ENCODE measurements at regions not wholly inside any gene's neighbourhood (a gene's known extent, or its start where the extent isn't known, plus 50 kb on each side); places are given as distances from the start of the nearest gene placed in this dataset.

- H3F3A ChIP-seq (replicated peaks; ENCODE audit: insufficient read depth), result no peaks in the 10 kb centered on the region
- no peak overlapping the region for H3K27ac ChIP-seq (ENCODE audit: low read depth in 2 of 2, low read length in 1 of 2)
- CTCF ChIA-PET, result interaction anchor here (1.0 kb wide), 1 partner anchor 10 kb away, joined by 3 read pairs; no protein-coding TSS in a partner anchor
- no peaks in the 10 kb centered on the region for H3K4me1 ChIP-seq (ENCODE audit: control insufficient read depth in 1 of 2, insufficient read depth in 2 of 2, low read depth in 1 of 2, low read length in 1 of 2)
- H3K9ac ChIP-seq, result no peak overlapping the region
- H3K27me3 ChIP-seq (ENCODE audit: insufficient read depth), result peaks cover 10% of the 10 kb centered on the region; the same call in 1 of the 2 replicates
- no peak overlapping the region for H3K4me2 ChIP-seq
- TF ChIP-seq FOXM1 (IDR thresholded peaks at IDR 0.05; ENCODE audit: low read depth), result no peak
- TF ChIP-seq RAD21 (IDR thresholded peaks at IDR 0.05; ENCODE audit: low read length), result no peak
- no peak for TF ChIP-seq CHD2 (IDR thresholded peaks at IDR 0.05; ENCODE audit: low read length, partially characterized antibody)
- no peak for TF ChIP-seq YY1 (IDR thresholded peaks at IDR 0.05; ENCODE audit: low read depth)
- no peak for TF ChIP-seq MEF2A (IDR thresholded peaks at IDR 0.05; ENCODE audit: borderline replicate concordance, low read depth)
- no peak for TF ChIP-seq GATA2 (CRISPR knock-in tag; IDR thresholded peaks at IDR 0.05)
- no peak for TF ChIP-seq GABPA (IDR thresholded peaks at IDR 0.05; ENCODE audit: low read depth)
- TF ChIP-seq USF2 (IDR thresholded peaks at IDR 0.05; ENCODE audit: borderline replicate concordance, low read depth, low read length), result no peak
- no peak for TF ChIP-seq NFIC (IDR thresholded peaks at IDR 0.05; ENCODE audit: borderline replicate concordance)
- no peak for TF ChIP-seq TAF1 (IDR thresholded peaks at IDR 0.05; ENCODE audit: borderline replicate concordance, low read depth, low read length)
- TF ChIP-seq MAX (IDR thresholded peaks at IDR 0.05; ENCODE audit: low read depth), result no peak
- no peak for TF ChIP-seq EP300 (IDR thresholded peaks at IDR 0.05; ENCODE audit: borderline replicate concordance in 1 of 2, low read depth in 1 of 2, low read length in 1 of 2)
- no peak for TF ChIP-seq ELF1 (IDR thresholded peaks at IDR 0.05)
- H3K9me3 ChIP-seq, result no peaks in the 10 kb centered on the region
- H3K9me2 ChIP-seq, result no peaks in the 10 kb centered on the region
- H3K79me2 ChIP-seq (ENCODE audit: insufficient read depth), result no peaks in the 10 kb centered on the region
- DNase-seq, result no peak
- POLR2A ChIA-PET, result no interaction called here
- H3K36me3 ChIP-seq (replicated peaks in 1 of 2; ENCODE audit: control insufficient read depth in 1 of 2, insufficient read depth in 2 of 2, low read length in 1 of 2), result no peaks in the 10 kb centered on the region
- H4K20me1 ChIP-seq (ENCODE audit: insufficient read depth), result no peaks in the 10 kb centered on the region
- H3K4me3 ChIP-seq (ENCODE audit: low read depth in 2 of 2, low read length in 1 of 2), result no peak overlapping the region
- no peak overlapping the region for H2AFZ ChIP-seq (ENCODE audit: low read depth)
- 81% methylated on average over 6 of the region's 6 CpGs for WGBS (ENCODE audit: low lambda C conversion rate)
Observed at GRCh38 chr5:61647672-61648071, 315.6 kb downstream of the ZSWIM6 start.

GRCh38 chr5:61649231-61649630, 317.2 kb downstream of the ZSWIM6 start:
- no peak overlapping the region for H2AFZ ChIP-seq (ENCODE audit: low read depth)
- H3K27me3 ChIP-seq (ENCODE audit: insufficient read depth), result peaks cover 10% of the 10 kb centered on the region; the same call in 1 of the 2 replicates
- H3K27ac ChIP-seq (ENCODE audit: low read depth in 2 of 2, low read length in 1 of 2), result no peak overlapping the region
- no peak for TF ChIP-seq USF2 (IDR thresholded peaks at IDR 0.05; ENCODE audit: borderline replicate concordance, low read depth, low read length)
- TF ChIP-seq USF1 (IDR thresholded peaks at IDR 0.05; ENCODE audit: borderline replicate concordance, low read depth), result no peak
- TF ChIP-seq FOXM1 (IDR thresholded peaks at IDR 0.05; ENCODE audit: low read depth), result no peak
- no peak for TF ChIP-seq POLR2AphosphoS5 (IDR thresholded peaks at IDR 0.05; ENCODE audit: low read depth, low read length)
- no peak for TF ChIP-seq NFIC (IDR thresholded peaks at IDR 0.05; ENCODE audit: borderline replicate concordance)
- TF ChIP-seq RCOR1 (IDR thresholded peaks at IDR 0.05; ENCODE audit: low read length), result no peak
- TF ChIP-seq NRF1 (IDR thresholded peaks at IDR 0.05; ENCODE audit: low read depth, low read length), result no peak
- TF ChIP-seq SMC3 (IDR thresholded peaks at IDR 0.05; ENCODE audit: low read depth, low read length), result no peak
- no peak for TF ChIP-seq TCF12 (IDR thresholded peaks at IDR 0.05)
- TF ChIP-seq RFX5 (IDR thresholded peaks at IDR 0.05; ENCODE audit: low read length), result no peak
- no peak for TF ChIP-seq PBX3 (IDR thresholded peaks at IDR 0.05)
- no peak for TF ChIP-seq REST (IDR thresholded peaks at IDR 0.05; ENCODE audit: low read depth, low read length)
- no peak for TF ChIP-seq ELF1 (IDR thresholded peaks at IDR 0.05)
- TF ChIP-seq FOXJ3 (CRISPR knock-in tag; IDR thresholded peaks at IDR 0.05), result no peak
- H3K79me2 ChIP-seq (ENCODE audit: insufficient read depth), result no peaks in the 10 kb centered on the region
- no peaks in the 10 kb centered on the region for H3K36me3 ChIP-seq (replicated peaks in 1 of 2; ENCODE audit: control insufficient read depth in 1 of 2, insufficient read depth in 2 of 2, low read length in 1 of 2)
- DNase-seq, result no peak
- H4K20me1 ChIP-seq (ENCODE audit: insufficient read depth), result no peaks in the 10 kb centered on the region
- no peak overlapping the region for H3K4me3 ChIP-seq (ENCODE audit: low read depth in 2 of 2, low read length in 1 of 2)
- H3K9me2 ChIP-seq, result no peaks in the 10 kb centered on the region
- no peak overlapping the region for H3K9ac ChIP-seq
- CTCF ChIA-PET, result interaction anchor here (1.0 kb wide), 1 partner anchor 315 kb away, joined by 3 read pairs; no protein-coding TSS in a partner anchor
- H3K9me3 ChIP-seq, result no peaks in the 10 kb centered on the region
- WGBS (ENCODE audit: low lambda C conversion rate), result 88% methylated on average over 4 of the region's 4 CpGs
- H3F3A ChIP-seq (replicated peaks; ENCODE audit: insufficient read depth), result no peaks in the 10 kb centered on the region
- POLR2A ChIA-PET, result no interaction called here
- no peak overlapping the region for H3K4me2 ChIP-seq
- no peaks in the 10 kb centered on the region for H3K4me1 ChIP-seq (ENCODE audit: control insufficient read depth in 1 of 2, insufficient read depth in 2 of 2, low read depth in 1 of 2, low read length in 1 of 2)
